Ectodermal cell (in vitro differentiated cells): ENCODE measurements at regions not wholly inside any gene's neighbourhood (a gene's known extent, or its start where the extent isn't known, plus 50 kb on each side); places are given as distances from the start of the nearest gene placed in this dataset.
"Not testable (repeated sequence)": the region's sequence is repeated elsewhere in the genome, so short reads cannot be mapped to it uniquely, and the experiment has no call there.

Source experiments
- H3K27ac ChIP-seq: 2 replicates; pipeline ENCODE4 v1.7.0; 2013; ENCODE audit warnings: mild to moderate bottlenecking, low read depth, low read length; ENCODE audit not compliant: insufficient read depth, poor library complexity, severe bottlenecking
- H3K27me3 ChIP-seq: 2 replicates; pipeline ENCODE4 v1.7.0; 2013; ENCODE audit warnings: mild to moderate bottlenecking, low read length; ENCODE audit not compliant: insufficient read depth, control insufficient read depth, poor library complexity, severe bottlenecking
- H3K36me3 ChIP-seq: one replicate; pipeline ENCODE4 v1.7.0; 2013; ENCODE audit warnings: low read length; ENCODE audit not compliant: control insufficient read depth, insufficient read depth
- H3K4me1 ChIP-seq: one replicate; pipeline ENCODE4 v1.7.0; 2013; ENCODE audit warnings: low read length; ENCODE audit not compliant: control insufficient read depth, insufficient read depth
- H3K4me3 ChIP-seq: 2 replicates; pipeline ENCODE4 v1.7.0; 2013; ENCODE audit warnings: low read depth, low read length, control low read depth; ENCODE audit not compliant: insufficient read depth
- H3K9me3 ChIP-seq: 2 replicates; pipeline ENCODE4 v1.7.0; 2013; ENCODE audit warnings: mild to moderate bottlenecking, low read length, moderate library complexity; ENCODE audit not compliant: control insufficient read depth
- WGBS, 2 experiments: methylation state at CpG; one replicate each; pipeline ENCODE4 v1.1.7; 2013; ENCODE audit warnings: missing lambda C conversion rate in 2 of 2; 5-methylcytosine and 5-hydroxymethylcytosine counted together

- Histone ChIP-seq H3K4me1 (no peaks in the 10 kb centered on the region), H3K27ac (no peak overlapping the region), H3K36me3 (no peaks in the 10 kb centered on the region), H3K9me3 (no peaks in the 10 kb centered on the region), H3K27me3 (no peaks in the 10 kb centered on the region), H3K4me3 (no peak overlapping the region)
- WGBS, 2 experiments, result 87 to 95% methylated on average over 5 of the region's 5 CpGs
Measured at GRCh38 chr14:55781046-55781445, 201.0 kb downstream of the KTN1 start.

- Histone ChIP-seq H3K27me3 (no peaks in the 10 kb centered on the region), H3K9me3 (no peaks in the 10 kb centered on the region), H3K36me3 (no peaks in the 10 kb centered on the region), H3K27ac (no peak overlapping the region), H3K4me1 (no peaks in the 10 kb centered on the region), H3K4me3 (no peak overlapping the region)
Measured at GRCh38 chr14:55782166-55782565, 202.2 kb downstream of the KTN1 start.

- WGBS, 2 experiments, result 92 to 94% methylated on average over 1 of the region's 2 CpGs
- Histone ChIP-seq H3K4me1 (no peaks in the 10 kb centered on the region), H3K27me3 (no peaks in the 10 kb centered on the region), H3K4me3 (no peak overlapping the region), H3K27ac (no peak overlapping the region), H3K9me3 (no peaks in the 10 kb centered on the region), H3K36me3 (no peaks in the 10 kb centered on the region)
Measured at GRCh38 chr14:55789406-55789805, 209.4 kb downstream of the KTN1 start.

- Histone ChIP-seq H3K4me3 (no peak overlapping the region), H3K27me3 (no peaks in the 10 kb centered on the region), H3K27ac (no peak overlapping the region), H3K4me1 (peaks cover 6% of the 10 kb centered on the region), H3K36me3 (no peaks in the 10 kb centered on the region), H3K9me3 (no peaks in the 10 kb centered on the region)
- 88 to 95% methylated on average over 4 to 5 of the region's 6 CpGs for WGBS, 2 experiments
Measured at GRCh38 chr14:55794655-55795595, 214.9 kb downstream of the KTN1 start.

DNA sequence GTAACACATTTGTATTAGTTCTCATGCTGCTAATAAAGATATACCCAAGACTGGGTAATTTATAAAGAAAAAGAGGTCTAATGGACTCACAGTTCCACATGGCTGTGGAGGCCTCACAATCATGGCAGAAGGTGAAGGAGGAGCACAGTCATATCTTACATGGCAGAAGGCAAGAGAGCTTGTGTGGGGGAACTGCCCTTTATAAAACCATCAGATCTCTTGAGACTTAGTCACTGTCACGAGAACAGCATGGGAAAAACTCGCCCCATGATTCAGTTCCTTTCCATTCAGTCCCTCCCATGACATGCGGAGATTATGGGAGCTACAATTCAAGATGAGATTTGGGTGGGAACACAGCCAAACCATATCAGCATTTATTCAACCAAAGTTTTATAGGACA is 216.5 kb downstream of the KTN1 start:
- not testable (repeated sequence) for H3K9me3 ChIP-seq, H3K4me3 ChIP-seq, H3K36me3 ChIP-seq, H3K27ac ChIP-seq, H3K27me3 ChIP-seq, H3K4me1 ChIP-seq
- WGBS, 2 experiments, result 91 to 99% methylated on average over 3 of the region's 3 CpGs

DNA sequence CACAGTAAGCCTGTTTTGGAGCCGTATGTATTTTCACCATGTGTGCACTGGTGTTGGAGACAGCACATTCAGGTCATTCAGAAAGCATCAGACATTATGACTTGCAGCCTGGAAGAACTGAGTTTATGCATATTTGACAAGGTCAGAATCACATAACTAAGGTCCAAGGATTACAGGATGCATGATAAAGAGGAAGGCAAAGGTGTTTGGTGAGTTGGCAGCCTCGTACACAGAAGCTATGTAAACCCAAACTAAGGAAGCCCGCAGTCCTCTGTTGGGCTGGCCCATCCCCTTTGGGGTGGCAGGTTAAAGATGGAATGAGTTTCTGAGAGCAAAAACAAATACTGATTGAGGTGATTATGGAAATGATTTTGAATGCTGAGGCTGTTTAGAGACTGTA is 218.4 kb downstream of the KTN1 start:
- Histone ChIP-seq H3K27ac (no peak overlapping the region), H3K9me3 (peaks cover 4% of the 10 kb centered on the region), H3K36me3 (no peaks in the 10 kb centered on the region), H3K4me3 (no peak overlapping the region), H3K4me1 (peaks cover 9% of the 10 kb centered on the region), H3K27me3 (no peaks in the 10 kb centered on the region)
- 91 to 92% methylated on average over 3 of the region's 3 CpGs for WGBS, 2 experiments

DNA sequence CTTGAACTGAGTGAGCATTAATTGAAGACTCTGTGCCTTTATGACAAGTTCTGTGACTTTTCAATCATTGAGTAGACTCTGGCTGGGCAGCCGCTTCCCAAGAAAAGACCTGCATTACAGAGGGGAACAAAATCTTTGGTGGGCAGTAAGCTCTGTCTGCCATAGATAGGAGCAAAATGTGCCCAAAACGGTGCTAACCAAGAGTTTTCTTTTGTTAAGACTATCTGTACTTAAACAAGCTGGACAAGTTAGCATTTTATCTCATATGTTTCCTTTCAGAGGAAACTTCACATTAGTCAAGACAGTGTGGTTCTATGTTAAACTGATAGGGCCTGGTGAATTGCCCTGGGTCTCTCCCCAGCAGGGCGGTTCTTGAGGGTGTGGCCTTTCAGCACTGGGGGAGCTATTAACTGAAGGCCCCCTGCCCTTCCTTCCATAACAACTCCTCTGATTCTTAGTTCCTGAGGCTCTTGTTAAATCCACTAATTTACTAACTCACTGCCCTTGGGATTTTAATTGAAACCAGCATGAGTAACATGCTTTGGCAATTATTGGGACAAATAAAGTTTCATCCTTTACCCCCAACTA is 219.6 kb downstream of the KTN1 start:
- H3K9me3 ChIP-seq, result peaks cover 4% of the 10 kb centered on the region
- no peaks in the 10 kb centered on the region for H3K36me3 ChIP-seq
- WGBS, 2 experiments, result 72 to 73% methylated on average over 3 of the region's 3 CpGs
- H3K27ac ChIP-seq, result no peak overlapping the region
- no peaks in the 10 kb centered on the region for H3K27me3 ChIP-seq
- no peak overlapping the region for H3K4me3 ChIP-seq
- H3K4me1 ChIP-seq, result peaks cover 9% of the 10 kb centered on the region

GRCh38 chr14:55800156-55800785 is 220.3 kb downstream of the KTN1 start:
- H3K27me3 ChIP-seq, result no peaks in the 10 kb centered on the region
- no peaks in the 10 kb centered on the region for H3K36me3 ChIP-seq
- peaks cover 9% of the 10 kb centered on the region for H3K4me1 ChIP-seq
- 62 to 69% methylated on average over 3 of the region's 3 CpGs for WGBS, 2 experiments
- H3K4me3 ChIP-seq, result no peak overlapping the region
- H3K9me3 ChIP-seq, result peaks cover 4% of the 10 kb centered on the region
- no peak overlapping the region for H3K27ac ChIP-seq

GRCh38 chr14:55801121-55801520 is 221.1 kb downstream of the KTN1 start:
- WGBS, 2 experiments, result no CpG with 5 or more reads among the region's 1 CpG
- Histone ChIP-seq H3K9me3 (peaks cover 4% of the 10 kb centered on the region), H3K4me3 (no peak overlapping the region), H3K27me3 (no peaks in the 10 kb centered on the region), H3K36me3 (no peaks in the 10 kb centered on the region), H3K27ac (no peak overlapping the region), H3K4me1 (peaks cover 9% of the 10 kb centered on the region)
